H1 (cell line): ENCODE measurements at regions not wholly inside any gene's neighbourhood (a gene's known extent, or its start where the extent isn't known, plus 50 kb on each side); places are given as distances from the start of the nearest gene placed in this dataset.

Experiments used
- CTCF ChIA-PET: fragments of 300-600 bp; sonication (Branson Sonifier 250); formaldehyde crosslinking; loops from one replicate; lab custom pipeline; 2021; ENCODE audit not compliant: partially characterized antibody; lab: Charles Lee
- POLR2A ChIA-PET: fragments of 300-600 bp; sonication (Branson Sonifier 250); formaldehyde crosslinking; loops from one replicate; lab custom pipeline; 2021; ENCODE audit warnings: inconsistent platforms; ENCODE audit not compliant: partially characterized antibody; lab: Charles Lee
- DNase-seq, 2 experiments: peaks; one replicate each; pipeline versions ENCODE4 v3.0.0 to v3.0.0-alpha.2; 2010 to 2022; ENCODE audit warnings: low spot score in 2 of 2, low read depth in 1 of 2, mixed read lengths in 1 of 2
- FAIRE-seq: peaks from 2 replicates; lab custom pipeline; 2011; peaks lifted over from hg19 to GRCh38; lab: Jason Lieb, UNC
- H2AFZ ChIP-seq: 2 replicates; pipeline ENCODE4 v1.8.1; 2012; ENCODE audit warnings: low read length, inconsistent platforms
- H2AK5ac ChIP-seq: 2 replicates; pipeline ENCODE4 v1.6.1; 2013; ENCODE audit warnings: low read depth, low read length
- H2BK120ac ChIP-seq: replicated peaks from 2 replicates; pipeline ENCODE3; 2013; ENCODE audit warnings: low read depth, low read length, inconsistent platforms
- H2BK12ac ChIP-seq: 2 replicates; pipeline ENCODE4 v1.6.1; 2013; ENCODE audit warnings: low read depth, low read length
- H2BK15ac ChIP-seq: 2 replicates; pipeline ENCODE4 v1.6.1; 2013; ENCODE audit warnings: low read length
- H2BK20ac ChIP-seq: 2 replicates; pipeline ENCODE4 v1.6.1; 2013; ENCODE audit warnings: low read length
- H2BK5ac ChIP-seq: 2 replicates; pipeline ENCODE4 v1.6.1; 2013; ENCODE audit warnings: low read depth, low read length
- H3K14ac ChIP-seq: 2 replicates; pipeline ENCODE4 v1.6.1; 2013; ENCODE audit warnings: inconsistent platforms; ENCODE audit not compliant: insufficient read length
- H3K18ac ChIP-seq: 2 replicates; pipeline ENCODE4 v1.6.1; 2013; ENCODE audit warnings: low read length; ENCODE audit errors: extremely low read depth
- H3K23ac ChIP-seq: 2 replicates; pipeline ENCODE4 v1.6.1; 2013; ENCODE audit warnings: inconsistent platforms; ENCODE audit not compliant: insufficient read length
- H3K23me2 ChIP-seq: 2 replicates; pipeline ENCODE4 v1.6.1; 2013; ENCODE audit warnings: low read depth, low read length
- H3K27ac ChIP-seq: 2 replicates; pipeline ENCODE4 v1.6.1; 2011; ENCODE audit warnings: low read depth, low read length, inconsistent platforms
- H3K27me3 ChIP-seq, 4 experiments: replicated peaks in 1 of 4; 1 replicate in 1 of 4; 2 replicates in 3 of 4; pipeline versions ENCODE4 v1.6.1 to v1.8.1; 2011 to 2013; ENCODE audit warnings: low read length in 3 of 4, mild to moderate bottlenecking in 3 of 4, inconsistent platforms in 2 of 4, mixed read lengths in 2 of 4, moderate library complexity in 1 of 4; ENCODE audit not compliant: control insufficient read depth in 3 of 4, insufficient read depth in 3 of 4; ENCODE audit errors: extremely low read depth in 1 of 4
- H3K36me3 ChIP-seq, 4 experiments: 2 replicates each; pipeline versions ENCODE4 v1.6.1 to v1.8.1; 2011 to 2013; ENCODE audit warnings: mild to moderate bottlenecking in 4 of 4, low read length in 3 of 4, moderate library complexity in 2 of 4, control low read depth in 1 of 4, inconsistent platforms in 1 of 4; ENCODE audit not compliant: insufficient read depth in 4 of 4, control insufficient read depth in 2 of 4
- H3K4ac ChIP-seq: replicated peaks from 2 replicates; pipeline ENCODE3; 2013; ENCODE audit warnings: low read length, low read depth, mixed read lengths, inconsistent platforms; ENCODE audit not compliant: insufficient read length
- H3K4me1 ChIP-seq, 4 experiments: replicated peaks in 1 of 4; 1 replicate in 1 of 4; 2 replicates in 3 of 4; pipeline versions ENCODE4 v1.6.1 to v1.8.1; 2011 to 2013; ENCODE audit warnings: low read length in 3 of 4, inconsistent platforms in 2 of 4, mixed read lengths in 1 of 4; ENCODE audit not compliant: insufficient read depth in 4 of 4, control insufficient read depth in 3 of 4
- H3K4me2 ChIP-seq, 2 experiments: 2 replicates each; pipeline versions ENCODE4 v1.6.1 to v1.8.1; 2011 to 2013; ENCODE audit warnings: low read depth in 2 of 2, low read length in 2 of 2, control low read depth in 1 of 2, inconsistent platforms in 1 of 2, mild to moderate bottlenecking in 1 of 2; ENCODE audit not compliant: insufficient read depth in 1 of 2
- H3K4me3 ChIP-seq, 4 experiments: fragments of 200-600, 300-600 bp in 1 of 4; sonication (generic), shearing (Covaris generic), sonication (Bioruptor Twin) in 1 of 4; 2 replicates each; pipeline versions ENCODE4 v1.5.1 to v1.8.1; 2011 to 2016; ENCODE audit warnings: low read length in 4 of 4, low read depth in 3 of 4, control low read depth in 2 of 4, inconsistent platforms in 2 of 4, mild to moderate bottlenecking in 2 of 4, mixed read lengths in 1 of 4, moderate library complexity in 1 of 4; ENCODE audit not compliant: insufficient read depth in 2 of 4; ENCODE audit errors: extremely low read depth in 1 of 4
- H3K56ac ChIP-seq: replicated peaks from 2 replicates; pipeline ENCODE3; 2013; ENCODE audit warnings: low read depth, mild to moderate bottlenecking, mixed read lengths, low read length, inconsistent platforms; ENCODE audit not compliant: insufficient read length
- H3K79me1 ChIP-seq: 2 replicates; pipeline ENCODE4 v1.6.1; 2013; ENCODE audit warnings: low read depth, low read length, control low read depth
- H3K79me2 ChIP-seq, 2 experiments: 2 replicates each; pipeline versions ENCODE4 v1.6.1 to v1.8.1; 2012 to 2013; ENCODE audit warnings: low read length in 2 of 2, mild to moderate bottlenecking in 2 of 2, inconsistent platforms in 1 of 2; ENCODE audit not compliant: insufficient read depth in 2 of 2, control insufficient read depth in 1 of 2
- H3K9ac ChIP-seq, 4 experiments: replicated peaks in 1 of 4; 1 replicate in 1 of 4; 2 replicates in 3 of 4; pipeline versions ENCODE4 v1.6.1 to v1.8.1; 2011 to 2013; ENCODE audit warnings: low read depth in 3 of 4, low read length in 3 of 4, control low read depth in 2 of 4, mild to moderate bottlenecking in 2 of 4, moderate library complexity in 2 of 4, inconsistent platforms in 1 of 4; ENCODE audit errors: extremely low read depth in 1 of 4
- H3K9me3 ChIP-seq, 2 experiments: 2 replicates each; pipeline versions ENCODE4 v1.6.1 to v1.8.1; 2012 to 2013; ENCODE audit warnings: mild to moderate bottlenecking in 2 of 2, moderate library complexity in 2 of 2, control low read depth in 1 of 2, inconsistent platforms in 1 of 2, low read depth in 1 of 2, low read length in 1 of 2, mixed read lengths in 1 of 2; ENCODE audit not compliant: insufficient read depth in 2 of 2
- H4K20me1 ChIP-seq, 2 experiments: replicated peaks in 1 of 2; 2 replicates each; pipeline versions ENCODE3 to v1.8.1; 2011 to 2013; ENCODE audit warnings: inconsistent platforms in 2 of 2, low read length in 2 of 2, mild to moderate bottlenecking in 1 of 2; ENCODE audit not compliant: insufficient read depth in 2 of 2, control insufficient read depth in 1 of 2
- H4K5ac ChIP-seq: 2 replicates; pipeline ENCODE4 v1.6.1; 2013; ENCODE audit warnings: low read length, low read depth, mixed read lengths, inconsistent platforms; ENCODE audit not compliant: insufficient read length
- H4K8ac ChIP-seq: 2 replicates; pipeline ENCODE4 v1.8.0; 2013; ENCODE audit warnings: mild to moderate bottlenecking, moderate library complexity, low read length, inconsistent platforms; ENCODE audit not compliant: insufficient read depth; ENCODE audit errors: extremely low read depth
- H4K91ac ChIP-seq: replicated peaks from 2 replicates; pipeline ENCODE3; 2013; ENCODE audit warnings: low read length, mixed read lengths, inconsistent platforms; ENCODE audit not compliant: insufficient read length
- ATF3 ChIP-seq: IDR thresholded peaks from 2 replicates; pipeline ENCODE4 v1.6.1; 2011; ENCODE audit warnings: low read depth, mild to moderate bottlenecking, low read length; ENCODE audit not compliant: insufficient read depth
- BCL11A ChIP-seq, 2 experiments: IDR thresholded peaks; one replicate each; pipeline ENCODE4 v1.6.1; 2011; ENCODE audit warnings: low read depth in 2 of 2, low read length in 2 of 2, mild to moderate bottlenecking in 2 of 2
- CEBPB ChIP-seq: IDR thresholded peaks from 2 replicates; pipeline ENCODE4 v1.6.1; 2012; ENCODE audit warnings: low read depth, low read length
- CREB1 ChIP-seq: IDR thresholded peaks from 2 replicates; pipeline ENCODE4 v1.6.1; 2012; ENCODE audit warnings: inconsistent platforms
- JUN ChIP-seq: IDR thresholded peaks from 2 replicates; pipeline ENCODE4 v1.6.1; 2011; ENCODE audit warnings: low read depth, mild to moderate bottlenecking, improper control_type of control experiment, low read length
- KDM1A ChIP-seq: fragments of 200-600, 300-600 bp; sonication (generic); IDR thresholded peaks from 2 replicates; pipeline ENCODE4 v1.7.1; 2016; ENCODE audit warnings: mild to moderate bottlenecking, low read length, borderline replicate concordance
- POU5F1 ChIP-seq: IDR thresholded peaks from 2 replicates; pipeline ENCODE4 v1.6.1; 2011; ENCODE audit warnings: low read depth, mild to moderate bottlenecking, low read length, moderate library complexity
- SIX5 ChIP-seq: IDR thresholded peaks from 2 replicates; pipeline ENCODE4 v1.6.1; 2011; ENCODE audit warnings: mild to moderate bottlenecking, low read depth, low read length
- SP2 ChIP-seq: IDR thresholded peaks from 2 replicates; pipeline ENCODE4 v1.6.1; 2012; ENCODE audit warnings: mild to moderate bottlenecking, low read length, inconsistent platforms
- SRF ChIP-seq: IDR thresholded peaks from 2 replicates; pipeline ENCODE4 v1.6.1; 2011; ENCODE audit warnings: mild to moderate bottlenecking, low read depth, low read length, moderate library complexity
- TCF12 ChIP-seq: IDR thresholded peaks from 2 replicates; pipeline ENCODE4 v1.6.1; 2011; ENCODE audit warnings: low read depth, mild to moderate bottlenecking, low read length
- USF2 ChIP-seq: IDR thresholded peaks from 2 replicates; pipeline ENCODE4 v1.6.1; 2011; ENCODE audit warnings: low read length, improper control_type of control experiment
- WGBS, 2 experiments: shearing (Covaris generic) in 1 of 2; methylation state at CpG; one replicate each; pipeline versions ENCODE4 v1.1.6 to v1.1.7; 2013 to 2015; ENCODE audit warnings: low lambda C conversion rate in 2 of 2, mixed read lengths in 2 of 2, inconsistent platforms in 1 of 2, low coverage in 1 of 2, missing lambda C conversion rate in 1 of 2; ENCODE audit not compliant: insufficient replicate concordance in 2 of 2, insufficient coverage in 1 of 2, insufficient read length in 1 of 2; ENCODE audit errors: extremely low coverage in 1 of 2, missing lambda C conversion rate in 1 of 2; 5-methylcytosine and 5-hydroxymethylcytosine counted together
- TF ChIP-seq, protein P1 (sequence below): IDR thresholded peaks from 2 replicates; pipeline ENCODE4 v1.6.1; 2012; ENCODE audit warnings: low read length, inconsistent platforms

- no peak overlapping the region for H3K14ac ChIP-seq
- CTCF ChIA-PET, result no interaction called here
- WGBS, 2 experiments, result 44% methylated on average over 1 of the region's 1 CpG; no CpG with 5 or more reads in 1 of the 2 experiments
- no peak overlapping the region for H3K56ac ChIP-seq
- H3K9ac ChIP-seq, result no peak overlapping the region
- H3K4me2 ChIP-seq, result no peak overlapping the region
- no peaks in the 10 kb centered on the region for H3K23me2 ChIP-seq
- no peak overlapping the region for H2AFZ ChIP-seq
- H2BK15ac ChIP-seq, result no peak overlapping the region
- no peak overlapping the region for H2BK12ac ChIP-seq
- H3K36me3 ChIP-seq, result no peaks in the 10 kb centered on the region
- H2AK5ac ChIP-seq, result no peak overlapping the region
- no peaks in the 10 kb centered on the region for H3K4me1 ChIP-seq
- no peaks in the 10 kb centered on the region for H3K79me2 ChIP-seq
- DNase-seq (no peak), FAIRE-seq (no peak)
- no peak overlapping the region for H2BK20ac ChIP-seq
- POLR2A ChIA-PET, result no interaction called here
- H3K9me3 ChIP-seq, result no peaks in the 10 kb centered on the region
- H4K20me1 ChIP-seq, result no peaks in the 10 kb centered on the region
- H3K4ac ChIP-seq, result no peak overlapping the region
- H2BK120ac ChIP-seq, result no peak overlapping the region
- no peak overlapping the region for H3K4me3 ChIP-seq
- no peak overlapping the region for H3K18ac ChIP-seq
- no peak overlapping the region for H3K27ac ChIP-seq
- H4K5ac ChIP-seq, result no peak overlapping the region
- no peaks in the 10 kb centered on the region for H3K27me3 ChIP-seq
- no peak overlapping the region for H3K23ac ChIP-seq
- no peak overlapping the region for H4K8ac ChIP-seq
- no peak overlapping the region for H2BK5ac ChIP-seq
- H4K91ac ChIP-seq, result no peak overlapping the region
- no peaks in the 10 kb centered on the region for H3K79me1 ChIP-seq
- TF ChIP-seq CREB1 (no peak), BCL11A (IDR thresholded peaks at IDR 0.05; ENCODE audit: low read depth in 2 of 2, low read length in 2 of 2) (no peak), POU5F1 (no peak), TCF12 (no peak), KDM1A (no peak), CEBPB (no peak), USF2 (no peak), SP2 (no peak), JUN (no peak), SIX5 (no peak), SRF (no peak), ATF3 (no peak)
- TF ChIP-seq, protein P1, sequence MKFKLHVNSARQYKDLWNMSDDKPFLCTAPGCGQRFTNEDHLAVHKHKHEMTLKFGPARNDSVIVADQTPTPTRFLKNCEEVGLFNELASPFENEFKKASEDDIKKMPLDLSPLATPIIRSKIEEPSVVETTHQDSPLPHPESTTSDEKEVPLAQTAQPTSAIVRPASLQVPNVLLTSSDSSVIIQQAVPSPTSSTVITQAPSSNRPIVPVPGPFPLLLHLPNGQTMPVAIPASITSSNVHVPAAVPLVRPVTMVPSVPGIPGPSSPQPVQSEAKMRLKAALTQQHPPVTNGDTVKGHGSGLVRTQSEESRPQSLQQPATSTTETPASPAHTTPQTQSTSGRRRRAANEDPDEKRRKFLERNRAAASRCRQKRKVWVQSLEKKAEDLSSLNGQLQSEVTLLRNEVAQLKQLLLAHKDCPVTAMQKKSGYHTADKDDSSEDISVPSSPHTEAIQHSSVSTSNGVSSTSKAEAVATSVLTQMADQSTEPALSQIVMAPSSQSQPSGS, result no peak
These were observed 2230.0 kb downstream of the MAT2B start for GRCh38 chr5:165735388-165735787.
